ENCODE measurements at regions not wholly inside any gene's neighbourhood (a gene's known extent, or its start where the extent isn't known, plus 50 kb on each side); places are given as distances from the start of the nearest gene placed in this dataset.
A peak's percentile ranks its signal among the peaks of the same experiment; 100 is the strongest.

DNA sequence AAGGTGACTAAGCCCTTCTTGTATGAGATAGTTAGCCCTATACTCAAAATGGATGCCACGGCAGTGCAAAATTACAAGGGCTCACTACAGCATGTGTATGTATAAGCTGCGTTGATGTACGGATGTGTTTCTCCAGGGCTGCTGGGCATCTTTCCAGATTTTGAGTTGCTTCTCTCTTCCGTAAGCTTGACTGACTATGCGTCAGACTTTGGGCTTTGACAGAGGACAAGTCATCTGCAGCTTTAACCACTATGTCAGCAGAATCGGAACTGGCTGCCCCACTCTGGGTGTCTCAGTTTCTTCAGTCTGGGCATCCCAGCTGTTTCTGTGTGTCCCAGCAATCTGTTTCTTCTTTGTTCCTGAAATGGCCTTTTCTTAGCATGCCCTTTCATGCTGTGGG lies 241.6 kb downstream of the BTBD3 start:
- H3K36me3 ChIP-seq (ENCODE audit: control insufficient read depth, insufficient read depth, low read length), result no peaks in the 10 kb centered on the region
- H3K4me3 ChIP-seq (ENCODE audit: low read length), result no peak overlapping the region
- H3K9me3 ChIP-seq (ENCODE audit: control insufficient read depth, low read depth, low read length), result no peaks in the 10 kb centered on the region
- no CpG with 5 or more reads among the region's 6 CpGs for WGBS (ENCODE audit: insufficient coverage, low lambda C conversion rate)
- DNase-seq, result no peak
- H3K27me3 ChIP-seq (ENCODE audit: control insufficient read depth, insufficient read depth, low read length), result no peaks in the 10 kb centered on the region
- no peaks in the 10 kb centered on the region for H3K4me1 ChIP-seq (ENCODE audit: control insufficient read depth, insufficient read depth, low read length)
- no peak overlapping the region for H3K27ac ChIP-seq (ENCODE audit: low read length)

GRCh38 chr20:12161734-12162133 lies 244.0 kb downstream of the BTBD3 start:
- WGBS (ENCODE audit: insufficient coverage, low lambda C conversion rate), result no CpG with 5 or more reads among the region's 2 CpGs
- H3K4me3 ChIP-seq (ENCODE audit: low read length), result no peak overlapping the region
- no peak overlapping the region for H3K27ac ChIP-seq (ENCODE audit: low read length)
- H3K27me3 ChIP-seq (ENCODE audit: control insufficient read depth, insufficient read depth, low read length), result no peaks in the 10 kb centered on the region
- DNase-seq, result no peak
- H3K9me3 ChIP-seq (ENCODE audit: control insufficient read depth, low read depth, low read length), result no peaks in the 10 kb centered on the region
- no peaks in the 10 kb centered on the region for H3K4me1 ChIP-seq (ENCODE audit: control insufficient read depth, insufficient read depth, low read length)
- H3K36me3 ChIP-seq (ENCODE audit: control insufficient read depth, insufficient read depth, low read length), result no peaks in the 10 kb centered on the region

GRCh38 chr20:12166053-12166717 lies 248.5 kb downstream of the BTBD3 start:
- H3K27ac ChIP-seq (ENCODE audit: low read length), result no peak overlapping the region
- no peaks in the 10 kb centered on the region for H3K9me3 ChIP-seq (ENCODE audit: control insufficient read depth, low read depth, low read length)
- DNase-seq, result no peak
- no peaks in the 10 kb centered on the region for H3K36me3 ChIP-seq (ENCODE audit: control insufficient read depth, insufficient read depth, low read length)
- WGBS (ENCODE audit: insufficient coverage, low lambda C conversion rate), result no CpG with 5 or more reads among the region's 4 CpGs
- H3K4me3 ChIP-seq (ENCODE audit: low read length), result no peak overlapping the region
- H3K27me3 ChIP-seq (ENCODE audit: control insufficient read depth, insufficient read depth, low read length), result no peaks in the 10 kb centered on the region
- no peaks in the 10 kb centered on the region for H3K4me1 ChIP-seq (ENCODE audit: control insufficient read depth, insufficient read depth, low read length)

- Histone ChIP-seq H3K4me3 (ENCODE audit: low read length) (no peak overlapping the region), H3K27ac (ENCODE audit: low read length) (no peak overlapping the region), H3K9me3 (ENCODE audit: control insufficient read depth, low read depth, low read length) (no peaks in the 10 kb centered on the region), H3K4me1 (ENCODE audit: control insufficient read depth, insufficient read depth, low read length) (no peaks in the 10 kb centered on the region), H3K36me3 (ENCODE audit: control insufficient read depth, insufficient read depth, low read length) (no peaks in the 10 kb centered on the region), H3K27me3 (ENCODE audit: control insufficient read depth, insufficient read depth, low read length) (no peaks in the 10 kb centered on the region)
- 100% methylated on average over 1 of the region's 1 CpG for WGBS (ENCODE audit: insufficient coverage, low lambda C conversion rate)
- DNase-seq, result no peak
Observed at GRCh38 chr20:12170406-12170805, 252.7 kb downstream of the BTBD3 start.

DNA sequence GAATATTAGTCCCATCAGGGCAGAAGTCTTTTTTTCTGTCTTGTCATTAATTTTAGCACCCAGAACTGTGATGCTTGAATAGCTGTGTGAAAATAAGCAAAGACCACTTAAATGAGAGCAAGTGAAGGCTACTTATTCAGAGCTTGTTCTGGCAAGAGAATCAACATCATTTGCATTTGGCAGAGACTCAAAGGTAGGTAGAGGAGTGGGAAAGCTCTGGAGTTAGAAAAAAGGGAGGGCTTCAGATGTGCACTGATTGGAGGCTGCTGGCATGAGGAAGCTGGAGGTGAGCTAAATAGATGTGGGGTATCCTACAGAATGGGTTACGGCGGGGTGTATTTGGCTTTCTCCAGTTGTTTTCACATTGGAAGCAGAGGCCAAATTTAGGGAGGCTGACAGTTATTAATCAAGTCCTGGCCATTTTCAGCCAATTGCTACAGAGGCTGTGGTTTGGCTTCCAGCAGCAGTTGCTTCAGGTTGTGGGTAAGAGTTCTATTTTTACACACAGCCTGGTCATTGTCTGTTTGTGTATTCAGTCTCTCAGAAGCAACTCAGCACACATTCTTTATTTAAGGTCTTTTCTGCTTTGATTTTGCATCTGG lies 254.3 kb downstream of the BTBD3 start:
- H3K36me3 ChIP-seq (ENCODE audit: control insufficient read depth, insufficient read depth, low read length), result no peaks in the 10 kb centered on the region
- no peak for DNase-seq
- H3K27me3 ChIP-seq (ENCODE audit: control insufficient read depth, insufficient read depth, low read length), result no peaks in the 10 kb centered on the region
- H3K27ac ChIP-seq (ENCODE audit: low read length), result no peak overlapping the region
- no peaks in the 10 kb centered on the region for H3K9me3 ChIP-seq (ENCODE audit: control insufficient read depth, low read depth, low read length)
- WGBS (ENCODE audit: insufficient coverage, low lambda C conversion rate), result no CpG with 5 or more reads among the region's 2 CpGs
- no peak overlapping the region for H3K4me3 ChIP-seq (ENCODE audit: low read length)
- no peaks in the 10 kb centered on the region for H3K4me1 ChIP-seq (ENCODE audit: control insufficient read depth, insufficient read depth, low read length)

DNA sequence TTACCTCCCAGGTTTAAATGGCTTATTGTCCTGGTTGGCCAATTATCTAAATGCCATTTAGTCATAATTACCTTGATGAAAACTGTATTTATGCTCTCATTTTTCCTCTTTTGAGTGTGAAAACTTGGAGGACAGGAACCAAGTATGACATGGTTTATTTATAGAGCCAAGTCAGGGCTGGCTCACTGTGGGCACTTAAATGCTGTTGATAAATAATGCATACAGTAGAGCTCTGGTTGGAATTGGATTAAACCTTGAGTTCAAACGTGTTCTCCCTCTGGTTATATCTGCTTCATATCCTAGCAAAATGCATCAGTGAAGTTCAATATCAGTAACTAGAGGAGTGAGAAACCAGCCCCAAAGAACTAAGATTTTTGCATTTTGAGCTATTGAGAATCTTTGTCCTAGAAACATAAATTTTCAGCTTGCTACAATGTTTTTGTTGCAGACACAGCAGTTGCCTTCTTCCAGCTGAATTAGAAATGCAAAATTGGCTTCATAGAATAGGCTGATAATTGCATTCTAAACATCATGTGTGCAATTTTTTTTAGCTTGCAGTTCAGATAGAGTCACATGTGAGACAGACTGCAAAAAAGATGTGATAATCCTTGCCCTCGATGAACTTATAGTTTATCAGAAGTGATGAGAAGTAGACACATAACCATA lies 255.8 kb downstream of the BTBD3 start:
- no peak for DNase-seq
- Histone ChIP-seq H3K27ac (ENCODE audit: low read length) (no peak overlapping the region), H3K4me3 (ENCODE audit: low read length) (no peak overlapping the region), H3K36me3 (ENCODE audit: control insufficient read depth, insufficient read depth, low read length) (no peaks in the 10 kb centered on the region), H3K4me1 (ENCODE audit: control insufficient read depth, insufficient read depth, low read length) (peaks cover 2% of the 10 kb centered on the region), H3K27me3 (ENCODE audit: control insufficient read depth, insufficient read depth, low read length) (no peaks in the 10 kb centered on the region), H3K9me3 (ENCODE audit: control insufficient read depth, low read depth, low read length) (no peaks in the 10 kb centered on the region)
- 86% methylated on average over 1 of the region's 2 CpGs for WGBS (ENCODE audit: insufficient coverage, low lambda C conversion rate)

DNA sequence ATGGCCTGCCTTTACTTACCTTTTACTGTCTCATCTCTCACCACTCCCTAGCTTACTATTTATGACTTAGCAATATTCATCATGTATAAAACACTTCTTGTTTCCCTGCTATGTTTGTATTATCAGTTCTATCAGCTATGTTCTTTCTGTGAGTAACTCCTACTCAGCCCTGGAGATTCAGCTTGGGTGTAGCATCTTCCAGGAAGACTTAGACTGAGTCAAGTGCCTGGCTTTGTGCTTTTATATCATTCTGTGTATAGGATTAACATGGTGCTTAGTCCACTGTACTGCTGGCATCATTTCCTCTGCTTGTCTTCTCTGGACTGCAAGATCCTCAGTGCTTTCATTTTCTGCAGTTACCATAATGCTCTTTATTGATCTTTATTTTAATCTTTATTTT lies 257.8 kb downstream of the BTBD3 start:
- H3K36me3 ChIP-seq (ENCODE audit: control insufficient read depth, insufficient read depth, low read length), result no peaks in the 10 kb centered on the region

GRCh38 chr20:12177657-12178293 lies 260.1 kb downstream of the BTBD3 start:
- no peaks in the 10 kb centered on the region for H3K36me3 ChIP-seq (ENCODE audit: control insufficient read depth, insufficient read depth, low read length)

More for the DNA sequence above, 257.8 kb downstream of the BTBD3 start:
- DNase-seq, result no peak
- Histone ChIP-seq H3K27me3 (ENCODE audit: control insufficient read depth, insufficient read depth, low read length) (no peaks in the 10 kb centered on the region), H3K9me3 (ENCODE audit: control insufficient read depth, low read depth, low read length) (no peaks in the 10 kb centered on the region), H3K4me1 (ENCODE audit: control insufficient read depth, insufficient read depth, low read length) (peaks cover 2% of the 10 kb centered on the region), H3K4me3 (ENCODE audit: low read length) (no peak overlapping the region), H3K27ac (ENCODE audit: low read length) (no peak overlapping the region)

DNA sequence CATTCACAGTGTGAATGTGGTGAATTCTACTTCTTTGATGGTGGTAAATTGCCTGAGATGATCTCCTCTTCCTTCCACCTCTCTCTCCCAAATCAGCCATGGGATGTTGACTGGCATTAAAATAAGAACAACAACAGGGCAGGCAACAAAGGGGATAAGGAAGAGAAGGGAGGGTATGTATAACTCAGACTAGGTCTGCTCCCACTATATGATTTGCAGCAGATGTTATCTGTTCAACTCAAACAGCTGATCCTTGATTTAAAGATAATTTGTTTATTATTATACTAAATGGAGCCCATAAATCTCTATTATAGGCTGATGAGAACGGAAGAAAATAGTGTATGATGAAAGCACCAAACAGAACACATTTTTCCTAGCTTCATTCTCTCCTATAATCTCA lies 262.0 kb downstream of the BTBD3 start:
- no peak for DNase-seq
- Histone ChIP-seq H3K27me3 (ENCODE audit: control insufficient read depth, insufficient read depth, low read length) (no peaks in the 10 kb centered on the region), H3K27ac (ENCODE audit: low read length) (no peak overlapping the region), H3K4me3 (ENCODE audit: low read length) (no peak overlapping the region), H3K36me3 (ENCODE audit: control insufficient read depth, insufficient read depth, low read length) (no peaks in the 10 kb centered on the region), H3K9me3 (ENCODE audit: control insufficient read depth, low read depth, low read length) (no peaks in the 10 kb centered on the region), H3K4me1 (ENCODE audit: control insufficient read depth, insufficient read depth, low read length) (peaks cover 2% of the 10 kb centered on the region)
- 50% methylated on average over 1 of the region's 1 CpG for WGBS (ENCODE audit: insufficient coverage, low lambda C conversion rate)

More at GRCh38 chr20:12177657-12178293, 260.1 kb downstream of the BTBD3 start:
- WGBS (ENCODE audit: insufficient coverage, low lambda C conversion rate), result 60% methylated on average over 1 of the region's 3 CpGs
- Histone ChIP-seq H3K27me3 (ENCODE audit: control insufficient read depth, insufficient read depth, low read length) (no peaks in the 10 kb centered on the region), H3K4me1 (ENCODE audit: control insufficient read depth, insufficient read depth, low read length) (peaks cover 2% of the 10 kb centered on the region), H3K4me3 (ENCODE audit: low read length) (no peak overlapping the region), H3K9me3 (ENCODE audit: control insufficient read depth, low read depth, low read length) (no peaks in the 10 kb centered on the region), H3K27ac (ENCODE audit: low read length) (no peak overlapping the region)
- peak in 1 of 2 donors; percentile 31 for DNase-seq

GRCh38 chr20:12180107-12180661 lies 262.5 kb downstream of the BTBD3 start:
- H3K9me3 ChIP-seq (ENCODE audit: control insufficient read depth, low read depth, low read length), result no peaks in the 10 kb centered on the region
- WGBS (ENCODE audit: insufficient coverage, low lambda C conversion rate), result 20% methylated on average over 1 of the region's 5 CpGs
- DNase-seq, result no peak
- no peak overlapping the region for H3K4me3 ChIP-seq (ENCODE audit: low read length)
- H3K27me3 ChIP-seq (ENCODE audit: control insufficient read depth, insufficient read depth, low read length), result no peaks in the 10 kb centered on the region
- H3K4me1 ChIP-seq (ENCODE audit: control insufficient read depth, insufficient read depth, low read length), result peaks cover 2% of the 10 kb centered on the region
- no peaks in the 10 kb centered on the region for H3K36me3 ChIP-seq (ENCODE audit: control insufficient read depth, insufficient read depth, low read length)
- no peak overlapping the region for H3K27ac ChIP-seq (ENCODE audit: low read length)

All from large intestine (tissue), 3 donors.